Caco-2 (cell line): ENCODE measurements at regions not wholly inside any gene's neighbourhood (a gene's known extent, or its start where the extent isn't known, plus 50 kb on each side); places are given as distances from the start of the nearest gene placed in this dataset.

Experiments used
- BruUV-seq: library from RNA; stranded (reverse); fragments of 400-500 nt; replicated peaks from 2 replicates; lab custom pipeline; 2021; lab: Mats Ljungman, UMichigan
- CTCF ChIA-PET: fragments of 300-600 bp; sonication (Branson Sonifier 250); formaldehyde crosslinking; loops from one replicate; lab custom pipeline; 2022; ENCODE audit warnings: antibody characterized with exemption; lab: Charles Lee
- POLR2A ChIA-PET: fragments of 300-600 bp; sonication (Branson Sonifier 250); formaldehyde crosslinking; loops from one replicate; lab custom pipeline; 2022; ENCODE audit warnings: antibody characterized with exemption; lab: Charles Lee
- DNase-seq, 2 experiments: peaks; one replicate each; pipeline versions ENCODE4 v3.0.0 to v3.0.0-alpha.2; 2020 to 2022
- H3K27me3 ChIP-seq: replicated peaks from 2 replicates; pipeline ENCODE4 v1.6.0; 2011; ENCODE audit warnings: low read length; ENCODE audit not compliant: control insufficient read depth, insufficient read depth
- H3K36me3 ChIP-seq: 2 replicates; pipeline ENCODE4 v1.5.1; 2011; ENCODE audit warnings: low read length; ENCODE audit not compliant: control insufficient read depth, insufficient read depth
- H3K4me1 ChIP-seq: fragments of 250-450 bp; sonication (Bioruptor Pico); 2 replicates; pipeline ENCODE4 v1.5.1; 2020; ENCODE audit warnings: mild to moderate bottlenecking
- H3K4me3 ChIP-seq: 2 replicates; pipeline ENCODE4 v1.5.1; 2011; ENCODE audit warnings: low read depth, mild to moderate bottlenecking, control low read depth, low read length
- H3K9me3 ChIP-seq: fragments of 250-450 bp; sonication (Bioruptor Pico); 2 replicates; pipeline ENCODE4 v1.5.1; 2020; ENCODE audit warnings: mild to moderate bottlenecking, moderate library complexity
- H3K27ac Mint-ChIP-seq: one replicate; pipeline ENCODE4 v1.8.0; 2022; ENCODE audit warnings: mixed read lengths; ENCODE audit not compliant: unreplicated experiment
- H3K27me3 Mint-ChIP-seq: one replicate; pipeline ENCODE4 v1.8.0; 2022; ENCODE audit warnings: mixed read lengths; ENCODE audit not compliant: insufficient read depth, unreplicated experiment
- H3K36me3 Mint-ChIP-seq: one replicate; pipeline ENCODE4 v1.8.0; 2022; ENCODE audit warnings: mild to moderate bottlenecking, mixed read lengths; ENCODE audit not compliant: insufficient read depth, unreplicated experiment
- H3K4me1 Mint-ChIP-seq: one replicate; pipeline ENCODE4 v1.8.0; 2022; ENCODE audit warnings: low read depth, mixed read lengths; ENCODE audit not compliant: unreplicated experiment
- H3K4me3 Mint-ChIP-seq: one replicate; pipeline ENCODE4 v1.8.0; 2022; ENCODE audit warnings: mild to moderate bottlenecking, moderate library complexity, mixed read lengths; ENCODE audit not compliant: unreplicated experiment
- H3K9me3 Mint-ChIP-seq: one replicate; pipeline ENCODE4 v1.8.0; 2022; ENCODE audit warnings: mixed read lengths; ENCODE audit not compliant: unreplicated experiment
- intact Hi-C: fragments of 100-400 bp; cut with micrococcal nuclease; formaldehyde crosslinking; loops from one replicate; pipeline ENCODE4 v1.10.0; 2022; ENCODE audit not compliant: unreplicated experiment
- TF ChIP-seq, protein P1 (sequence below), 2 experiments: fragments of 200-600 bp in 1 of 2; IDR thresholded peaks; 1 replicate in 1 of 2; 2 replicates in 1 of 2; pipeline versions ENCODE4 v1.5.1 to v1.8.0; 2011 to 2022; ENCODE audit warnings: antibody characterized with exemption in 1 of 2, control low read depth in 1 of 2, inconsistent platforms in 1 of 2, low read depth in 1 of 2, low read length in 1 of 2, mild to moderate bottlenecking in 1 of 2, moderate library complexity in 1 of 2; ENCODE audit not compliant: insufficient read depth in 1 of 2, severe bottlenecking in 1 of 2, unreplicated experiment in 1 of 2

DNA sequence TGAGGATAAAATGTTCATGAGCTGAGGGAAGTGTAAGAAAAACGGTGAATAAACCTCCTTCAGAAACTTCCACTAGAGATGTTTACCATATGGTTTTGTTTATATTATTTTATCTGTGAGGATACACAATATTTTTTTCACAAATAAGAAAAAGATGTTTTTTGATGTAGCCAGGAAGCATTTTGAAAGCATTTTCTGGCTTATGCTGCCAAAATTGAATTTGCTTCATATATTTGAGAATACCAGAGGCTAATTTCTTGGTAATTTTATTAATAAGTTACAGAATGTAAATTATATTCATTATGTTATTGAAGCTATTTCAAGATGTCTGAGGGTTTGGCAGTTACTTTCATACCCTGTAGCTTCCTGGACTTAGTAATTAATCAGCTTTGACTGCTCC is 686.6 kb downstream of the LUZP2 start:
- Mint-ChIP-seq H3K27me3 (no peaks in the 10 kb centered on the region), H3K36me3 (no peaks in the 10 kb centered on the region), H3K9me3 (no peaks in the 10 kb centered on the region), H3K4me3 (no peak overlapping the region), H3K27ac (no peak overlapping the region), H3K4me1 (no peaks in the 10 kb centered on the region)
- CTCF ChIA-PET = no interaction called here
- H3K27me3 ChIP-seq = no peaks in the 10 kb centered on the region
- intact Hi-C loops = no loop called here
- H3K9me3 ChIP-seq = no peaks in the 10 kb centered on the region
- H3K36me3 ChIP-seq = no peaks in the 10 kb centered on the region
- no peaks in the 10 kb centered on the region for H3K4me1 ChIP-seq
- POLR2A ChIA-PET = no interaction called here
- TF ChIP-seq, protein P1, sequence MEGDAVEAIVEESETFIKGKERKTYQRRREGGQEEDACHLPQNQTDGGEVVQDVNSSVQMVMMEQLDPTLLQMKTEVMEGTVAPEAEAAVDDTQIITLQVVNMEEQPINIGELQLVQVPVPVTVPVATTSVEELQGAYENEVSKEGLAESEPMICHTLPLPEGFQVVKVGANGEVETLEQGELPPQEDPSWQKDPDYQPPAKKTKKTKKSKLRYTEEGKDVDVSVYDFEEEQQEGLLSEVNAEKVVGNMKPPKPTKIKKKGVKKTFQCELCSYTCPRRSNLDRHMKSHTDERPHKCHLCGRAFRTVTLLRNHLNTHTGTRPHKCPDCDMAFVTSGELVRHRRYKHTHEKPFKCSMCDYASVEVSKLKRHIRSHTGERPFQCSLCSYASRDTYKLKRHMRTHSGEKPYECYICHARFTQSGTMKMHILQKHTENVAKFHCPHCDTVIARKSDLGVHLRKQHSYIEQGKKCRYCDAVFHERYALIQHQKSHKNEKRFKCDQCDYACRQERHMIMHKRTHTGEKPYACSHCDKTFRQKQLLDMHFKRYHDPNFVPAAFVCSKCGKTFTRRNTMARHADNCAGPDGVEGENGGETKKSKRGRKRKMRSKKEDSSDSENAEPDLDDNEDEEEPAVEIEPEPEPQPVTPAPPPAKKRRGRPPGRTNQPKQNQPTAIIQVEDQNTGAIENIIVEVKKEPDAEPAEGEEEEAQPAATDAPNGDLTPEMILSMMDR (IDR thresholded peaks at IDR 0.05; ENCODE audit: insufficient read depth in 1 of 2, low read depth in 1 of 2, low read length in 1 of 2, severe bottlenecking in 1 of 2, unreplicated experiment in 1 of 2) = no peak
- H3K4me3 ChIP-seq = no peak overlapping the region
- BruUV-seq = no TSS peak
- DNase-seq = no peak

DNA sequence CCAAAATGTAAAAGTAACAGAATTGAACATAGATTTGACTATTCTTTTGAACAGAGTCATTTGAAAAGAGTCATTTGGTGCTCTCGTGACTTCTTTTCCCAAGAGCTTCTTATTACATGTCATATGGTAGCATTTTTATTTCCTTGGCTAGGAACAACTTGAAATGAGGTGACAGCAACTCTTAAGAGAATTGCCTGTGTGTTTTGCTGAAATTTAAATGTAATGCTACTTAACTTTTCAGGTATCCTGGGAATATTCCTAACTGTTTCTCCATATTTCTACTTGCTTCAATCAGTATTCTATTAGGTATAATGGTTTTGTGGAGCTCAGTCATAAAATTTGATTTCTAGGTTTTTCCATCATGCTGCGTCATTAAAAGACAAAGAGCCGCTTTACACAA is 700.7 kb downstream of the LUZP2 start:
- CTCF ChIA-PET = no interaction called here
- Histone ChIP-seq H3K4me3 (no peak overlapping the region), H3K27me3 (no peaks in the 10 kb centered on the region), H3K36me3 (no peaks in the 10 kb centered on the region), H3K9me3 (no peaks in the 10 kb centered on the region), H3K4me1 (no peaks in the 10 kb centered on the region)
- no peaks in the 10 kb centered on the region for H3K36me3 Mint-ChIP-seq
- H3K27ac Mint-ChIP-seq = no peak overlapping the region
- H3K9me3 Mint-ChIP-seq = no peaks in the 10 kb centered on the region
- intact Hi-C loops = no loop called here
- no peaks in the 10 kb centered on the region for H3K27me3 Mint-ChIP-seq
- DNase-seq = no peak
- no peak overlapping the region for H3K4me3 Mint-ChIP-seq
- BruUV-seq = no TSS peak
- TF ChIP-seq, protein P1 (IDR thresholded peaks at IDR 0.05; ENCODE audit: insufficient read depth in 1 of 2, low read depth in 1 of 2, low read length in 1 of 2, severe bottlenecking in 1 of 2, unreplicated experiment in 1 of 2) = no peak
- POLR2A ChIA-PET = no interaction called here
- H3K4me1 Mint-ChIP-seq = no peaks in the 10 kb centered on the region

DNA sequence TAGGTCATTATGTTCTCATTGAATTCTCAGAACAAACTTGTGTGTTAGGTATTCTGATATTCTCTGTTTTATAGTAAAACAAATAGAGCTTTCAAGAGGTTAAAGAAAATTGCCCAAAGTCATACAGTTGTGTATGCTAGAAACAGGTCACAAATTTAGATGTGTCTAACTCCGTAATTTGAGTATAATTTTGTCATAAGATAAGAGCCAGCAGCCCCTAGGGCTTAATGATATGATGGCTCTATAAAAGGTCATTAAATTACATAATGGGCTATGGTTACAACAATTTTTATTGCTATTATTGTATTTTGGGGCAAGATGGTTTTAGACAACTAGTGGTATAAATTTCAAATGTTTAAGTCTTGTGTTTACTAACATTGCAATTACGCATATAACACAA is 701.9 kb downstream of the LUZP2 start:
- H3K4me3 ChIP-seq = no peak overlapping the region
- Mint-ChIP-seq H3K27ac (no peak overlapping the region), H3K4me3 (no peak overlapping the region), H3K27me3 (no peaks in the 10 kb centered on the region), H3K9me3 (no peaks in the 10 kb centered on the region), H3K4me1 (no peaks in the 10 kb centered on the region), H3K36me3 (no peaks in the 10 kb centered on the region)
- H3K27me3 ChIP-seq = no peaks in the 10 kb centered on the region
- H3K9me3 ChIP-seq = no peaks in the 10 kb centered on the region
- H3K36me3 ChIP-seq = no peaks in the 10 kb centered on the region
- TF ChIP-seq, protein P1 (IDR thresholded peaks at IDR 0.05; ENCODE audit: insufficient read depth in 1 of 2, low read depth in 1 of 2, low read length in 1 of 2, severe bottlenecking in 1 of 2, unreplicated experiment in 1 of 2) = no peak
- intact Hi-C loops = no loop called here
- DNase-seq = no peak
- CTCF ChIA-PET = no interaction called here
- H3K4me1 ChIP-seq = no peaks in the 10 kb centered on the region
- no TSS peak for BruUV-seq
- POLR2A ChIA-PET = no interaction called here
